ENCODE measurements at regions not wholly inside any gene's neighbourhood (a gene's known extent, or its start where the extent isn't known, plus 50 kb on each side); places are given as distances from the start of the nearest gene placed in this dataset.

DNA sequence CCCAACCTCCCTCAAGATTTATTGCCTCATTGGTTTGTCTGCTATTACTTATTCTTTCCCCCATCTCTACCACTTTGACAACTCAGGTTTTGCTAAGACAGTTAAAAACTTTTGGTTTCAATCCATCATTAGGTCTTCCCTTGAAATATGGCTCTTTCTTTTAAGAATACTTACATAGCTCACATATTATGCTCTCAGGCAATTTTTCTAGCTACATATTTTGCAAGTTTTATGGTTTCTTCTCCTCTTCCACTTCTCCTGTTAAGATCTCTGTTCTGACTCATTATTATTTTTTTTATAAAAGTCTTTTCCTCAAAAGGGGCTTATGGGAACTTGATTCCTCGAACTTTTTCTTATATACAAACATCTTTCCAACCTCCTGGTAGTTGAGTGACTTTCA, 192.4 kb upstream of the MPPED2 start:
- TF ChIP-seq ZNF622 (IDR thresholded peaks at IDR 0.05) (no peak), EZH2 (IDR thresholded peaks at IDR 0.05; ENCODE audit: borderline replicate concordance, control insufficient read depth, low read depth, low read length) (no peak)

All from GM12878 (cell line).